AG04450 (cell line): ENCODE measurements at regions not wholly inside any gene's neighbourhood (a gene's known extent, or its start where the extent isn't known, plus 50 kb on each side); places are given as distances from the start of the nearest gene placed in this dataset.

Source experiments
- CTCF ChIA-PET: fragments of 300-600, 350-600 bp; formaldehyde crosslinking; extraction: SDS; loops from one replicate; lab custom pipeline; 2022; ENCODE audit warnings: antibody characterized with exemption, inconsistent platforms; lab: Charles Lee
- POLR2A ChIA-PET: fragments of 350-600 bp; formaldehyde crosslinking; extraction: SDS; loops from one replicate; lab custom pipeline; 2021; ENCODE audit warnings: antibody characterized with exemption, inconsistent platforms; lab: Yijun Ruan, JAX
- DNase-seq: peaks from one replicate; pipeline ENCODE4 v3.0.0-alpha.2; 2011; ENCODE audit warnings: low read depth, low spot score
- H3K27ac ChIP-seq: one replicate; pipeline ENCODE4 v1.5.1; 2012; ENCODE audit warnings: low read depth, low read length, control low read depth
- H3K27me3 ChIP-seq: one replicate; pipeline ENCODE4 v1.6.0; 2012; ENCODE audit warnings: low read length; ENCODE audit not compliant: control insufficient read depth, insufficient read depth
- H3K4me3 ChIP-seq: 2 replicates; pipeline ENCODE4 v1.5.1; 2011; ENCODE audit warnings: mild to moderate bottlenecking, low read depth, low read length, control low read depth
- H3K9me3 ChIP-seq: 2 replicates; pipeline ENCODE4 v1.5.1; 2012; ENCODE audit warnings: low read length; ENCODE audit not compliant: control insufficient read depth, insufficient read depth
- TF ChIP-seq, protein P1 (sequence below): IDR thresholded peaks from 2 replicates; pipeline ENCODE4 v1.5.1; 2011; ENCODE audit warnings: low read depth, low read length, control low read depth, inconsistent platforms

DNA sequence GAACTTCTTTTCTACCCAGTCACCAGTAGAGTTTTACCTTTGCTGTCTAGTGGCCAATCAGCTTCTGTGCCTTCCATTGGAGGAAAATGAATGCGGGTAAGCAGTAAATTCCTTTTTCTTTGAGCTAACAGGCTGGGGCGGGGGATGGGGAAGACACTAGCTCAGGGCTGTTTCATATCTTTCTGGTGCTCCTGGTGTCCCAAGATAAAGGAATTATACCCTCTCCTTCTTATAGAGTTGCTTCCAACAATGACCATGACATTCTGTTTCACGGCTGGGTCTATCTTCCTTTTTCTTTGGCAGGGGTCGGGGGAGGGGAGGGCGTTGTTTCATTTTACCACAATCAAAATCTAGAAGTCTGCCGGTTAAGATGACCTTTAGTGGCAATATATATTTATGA, 51.2 kb upstream of the RPS23 start:
- TF ChIP-seq, protein P1, sequence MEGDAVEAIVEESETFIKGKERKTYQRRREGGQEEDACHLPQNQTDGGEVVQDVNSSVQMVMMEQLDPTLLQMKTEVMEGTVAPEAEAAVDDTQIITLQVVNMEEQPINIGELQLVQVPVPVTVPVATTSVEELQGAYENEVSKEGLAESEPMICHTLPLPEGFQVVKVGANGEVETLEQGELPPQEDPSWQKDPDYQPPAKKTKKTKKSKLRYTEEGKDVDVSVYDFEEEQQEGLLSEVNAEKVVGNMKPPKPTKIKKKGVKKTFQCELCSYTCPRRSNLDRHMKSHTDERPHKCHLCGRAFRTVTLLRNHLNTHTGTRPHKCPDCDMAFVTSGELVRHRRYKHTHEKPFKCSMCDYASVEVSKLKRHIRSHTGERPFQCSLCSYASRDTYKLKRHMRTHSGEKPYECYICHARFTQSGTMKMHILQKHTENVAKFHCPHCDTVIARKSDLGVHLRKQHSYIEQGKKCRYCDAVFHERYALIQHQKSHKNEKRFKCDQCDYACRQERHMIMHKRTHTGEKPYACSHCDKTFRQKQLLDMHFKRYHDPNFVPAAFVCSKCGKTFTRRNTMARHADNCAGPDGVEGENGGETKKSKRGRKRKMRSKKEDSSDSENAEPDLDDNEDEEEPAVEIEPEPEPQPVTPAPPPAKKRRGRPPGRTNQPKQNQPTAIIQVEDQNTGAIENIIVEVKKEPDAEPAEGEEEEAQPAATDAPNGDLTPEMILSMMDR = no peak
- no peaks in the 10 kb centered on the region for H3K27me3 ChIP-seq
- DNase-seq = no peak
- no peaks in the 10 kb centered on the region; the same call in 1 of the 2 replicates for H3K9me3 ChIP-seq
- no peak overlapping the region for H3K4me3 ChIP-seq
- ChIA-PET CTCF (interaction anchor here (0.6 to 1.2 kb wide), 3 partner anchors 17 to 739 kb away, joined by 3 to 5 read pairs (median 3); no protein-coding TSS in a partner anchor), POLR2A (no interaction called here)
- H3K27ac ChIP-seq = no peak overlapping the region
